Fibroblast of upper back skin (primary cell): ENCODE measurements at regions not wholly inside any gene's neighbourhood (a gene's known extent, or its start where the extent isn't known, plus 50 kb on each side); places are given as distances from the start of the nearest gene placed in this dataset.

Experiments
- DNase-seq: peaks from one replicate; pipeline ENCODE4 v3.0.0-alpha.2; 2013

DNA sequence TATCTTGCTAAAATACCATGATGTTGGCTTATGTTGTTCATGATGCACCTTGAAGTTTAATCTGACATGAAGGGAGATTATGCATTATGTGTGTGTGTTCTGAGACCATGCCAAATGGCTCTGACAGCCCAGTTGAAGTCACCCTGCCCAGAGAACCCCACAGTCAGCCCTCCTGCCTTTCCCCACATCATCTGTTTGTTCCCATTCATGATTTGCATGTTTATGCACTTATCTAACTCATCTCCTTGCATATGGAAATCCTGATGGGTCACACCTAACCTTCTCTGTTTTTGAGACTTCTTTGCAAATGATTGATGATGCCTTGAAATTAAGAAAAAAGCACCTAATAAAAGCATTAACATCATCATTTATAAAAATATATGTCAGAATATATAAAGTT is 752.2 kb downstream of the GALR1 start:
- no peak for DNase-seq

- DNase-seq = no peak
Observed at GRCh38 chr18:78006006-78006773, 756.5 kb downstream of the GALR1 start.

- no peak for DNase-seq
Observed at GRCh38 chr18:78006774-78007260, 757.2 kb downstream of the GALR1 start.

GRCh38 chr18:78010363-78010762 is 760.7 kb downstream of the GALR1 start:
- DNase-seq = no peak

DNA sequence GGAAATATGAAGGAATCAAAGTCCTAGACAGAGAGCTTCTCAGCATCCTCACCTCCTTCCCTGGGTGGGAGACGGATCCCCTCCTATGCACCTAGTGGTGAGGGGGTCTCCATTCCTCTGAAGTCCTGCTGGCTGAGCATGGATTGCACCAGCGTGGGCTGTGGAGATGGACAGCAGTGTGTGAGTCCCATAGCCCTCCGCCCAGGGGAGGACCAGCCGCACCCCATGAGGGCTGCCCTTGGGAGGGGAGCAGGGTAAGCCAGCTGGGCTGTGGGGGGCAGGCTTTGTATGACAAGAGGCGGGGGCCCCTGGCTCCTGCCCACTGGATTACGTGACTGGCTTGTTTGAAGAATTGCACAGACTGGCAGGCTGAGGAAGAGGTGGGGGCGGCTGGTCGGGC is 768.2 kb downstream of the GALR1 start:
- no peak for DNase-seq

DNA sequence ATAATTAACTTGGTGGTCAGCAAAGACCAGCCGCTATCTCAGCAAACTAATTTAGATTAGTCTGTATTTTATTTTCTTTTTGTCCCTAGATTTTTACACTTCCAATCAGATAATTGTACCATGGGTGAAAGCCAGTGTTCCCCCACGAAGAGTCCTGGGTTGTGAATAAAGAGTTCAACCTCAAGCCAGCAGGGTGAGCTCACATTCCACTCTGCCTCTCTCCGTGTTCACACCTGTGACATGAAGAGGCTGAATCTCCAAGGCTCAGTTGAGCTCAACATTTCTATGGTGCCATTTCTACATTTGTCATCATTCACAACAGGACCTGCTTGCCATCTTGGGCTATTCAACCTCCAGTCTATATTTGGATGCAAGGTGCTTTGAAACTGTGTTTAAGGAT is 771.5 kb downstream of the GALR1 start:
- no peak for DNase-seq

- DNase-seq = no peak
Observed at GRCh38 chr18:78031589-78031988, 781.9 kb downstream of the GALR1 start.

- no peak for DNase-seq
Observed at GRCh38 chr18:78031991-78032390, 782.3 kb downstream of the GALR1 start.

GRCh38 chr18:78032574-78032973 is 782.9 kb downstream of the GALR1 start:
- DNase-seq = no peak

DNA sequence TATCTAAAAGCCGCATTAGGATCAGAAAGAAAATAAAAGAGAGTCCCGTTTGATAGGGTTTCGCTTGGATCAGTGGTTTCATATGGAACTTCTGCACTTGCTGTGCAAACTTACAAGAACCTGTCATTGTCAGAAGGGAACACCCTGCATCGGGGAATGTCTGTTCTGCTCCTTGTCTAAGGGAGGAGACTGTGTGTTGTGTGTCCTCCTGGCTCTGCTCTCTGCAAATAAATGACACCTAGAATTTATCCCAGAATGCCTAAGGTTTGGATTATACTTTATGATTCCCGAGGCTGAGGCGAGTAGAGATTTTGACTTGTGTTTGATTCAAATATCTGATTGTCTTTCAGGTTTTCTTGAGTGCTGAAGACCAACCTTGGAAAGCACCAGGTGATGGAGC is 785.1 kb downstream of the GALR1 start:
- no peak for DNase-seq

- no peak for DNase-seq
Observed at GRCh38 chr18:78041218-78041617, 791.6 kb downstream of the GALR1 start.

DNA sequence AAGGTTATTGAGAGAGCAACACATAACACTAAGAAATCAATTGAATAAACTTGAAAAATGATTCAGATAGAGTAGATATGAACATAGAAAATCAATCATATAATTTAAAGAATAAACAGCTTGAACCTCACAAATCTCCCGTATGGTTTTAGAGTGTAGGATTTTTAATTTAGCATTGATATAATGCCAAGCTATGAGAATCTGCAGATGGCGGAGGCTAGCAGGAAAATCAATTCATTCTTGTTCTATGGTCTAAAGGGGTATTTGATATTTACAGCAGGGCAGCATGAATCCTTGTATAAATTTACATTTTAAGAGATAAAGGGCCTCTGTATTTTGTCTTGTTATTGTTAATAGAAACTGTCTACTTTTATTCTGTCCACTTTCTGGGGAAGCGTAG is 797.0 kb downstream of the GALR1 start:
- DNase-seq = no peak

GRCh38 chr18:78049281-78049680 is 799.6 kb downstream of the GALR1 start:
- no peak for DNase-seq

GRCh38 chr18:78054801-78055200 is 805.2 kb downstream of the GALR1 start:
- no peak for DNase-seq

GRCh38 chr18:78056011-78056410 is 806.4 kb downstream of the GALR1 start:
- no peak for DNase-seq

DNA sequence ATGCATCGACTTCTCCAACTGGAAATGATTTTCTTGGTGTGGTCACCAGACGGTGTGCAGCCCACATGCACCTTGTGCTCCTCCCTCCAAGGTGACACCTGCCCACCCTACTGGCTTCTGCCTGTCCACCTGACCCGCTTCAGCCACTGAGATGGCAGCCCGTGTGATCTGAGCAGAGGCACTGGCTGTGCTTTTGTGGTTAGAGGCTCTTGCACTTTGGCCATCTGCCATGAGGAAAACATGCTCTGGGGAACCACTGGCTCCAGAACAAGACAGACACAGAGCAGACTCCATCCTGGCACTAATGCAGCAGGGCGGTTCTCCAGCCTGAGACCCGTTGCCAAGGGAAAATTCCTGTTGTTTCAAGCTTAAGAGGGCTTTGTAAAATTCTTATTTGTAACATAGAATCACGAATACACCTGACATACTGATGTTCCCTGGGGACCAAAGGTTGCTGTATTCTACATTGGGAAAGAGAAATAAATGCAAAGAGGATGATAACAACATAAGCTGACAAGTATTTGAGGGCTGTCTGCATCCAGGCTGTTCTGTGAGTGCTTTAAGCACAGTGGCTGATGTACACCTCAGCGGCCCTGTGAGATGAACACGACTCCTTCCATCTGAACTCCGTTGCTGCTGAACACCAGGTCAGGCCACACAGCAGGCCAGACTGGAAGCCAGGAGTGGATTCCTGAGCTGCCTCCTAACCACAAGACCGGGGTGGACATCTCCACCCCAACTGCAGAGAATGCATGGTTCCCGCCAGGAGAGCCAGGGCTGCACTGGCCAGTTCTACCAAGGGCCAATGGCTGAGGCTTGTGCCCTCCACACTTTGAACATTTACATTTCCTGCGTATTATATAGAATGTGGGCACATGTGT is 820.4 kb downstream of the GALR1 start:
- DNase-seq = no peak

- DNase-seq = no peak
Observed at GRCh38 chr18:78071166-78071710, 821.6 kb downstream of the GALR1 start.

- DNase-seq = no peak
Observed at GRCh38 chr18:78071776-78072175, 822.1 kb downstream of the GALR1 start.

DNA sequence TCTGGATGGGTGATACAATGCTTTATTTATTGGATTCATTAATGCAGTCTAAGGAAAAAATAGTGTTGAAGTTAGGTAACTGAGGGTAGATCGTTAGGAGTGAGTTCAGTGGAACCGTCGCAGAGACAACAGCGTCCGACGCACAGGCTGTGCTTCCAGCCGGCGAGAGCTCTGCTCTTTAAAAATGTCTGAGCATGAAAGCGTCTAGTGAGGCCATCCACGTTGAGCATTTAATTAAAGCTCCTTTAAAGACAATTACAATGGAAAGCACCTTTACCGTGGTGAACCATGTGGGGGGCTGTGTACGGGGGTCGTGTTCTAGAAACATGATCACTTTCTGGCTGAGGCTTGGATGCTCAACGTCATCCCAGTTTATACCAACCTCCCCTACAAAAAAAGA is 822.7 kb downstream of the GALR1 start:
- DNase-seq = no peak

DNA sequence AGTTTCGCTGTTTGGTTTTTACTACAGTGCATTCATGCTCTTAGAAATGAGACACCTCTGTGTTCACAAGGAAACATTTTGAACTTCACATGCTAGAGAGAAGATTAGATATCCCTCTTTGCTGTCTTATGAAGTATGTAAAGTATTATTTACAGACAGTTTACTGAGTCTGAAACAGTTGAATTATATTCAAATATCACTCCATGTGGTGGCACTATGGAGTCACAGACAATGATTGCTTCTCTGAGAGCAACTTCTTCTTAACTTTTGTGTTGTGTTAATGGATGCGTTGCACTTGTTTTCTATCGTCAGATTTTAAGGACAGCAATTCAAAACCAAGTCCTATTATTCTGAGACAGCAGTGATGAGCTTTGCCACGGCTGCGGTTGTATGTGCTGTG is 823.6 kb downstream of the GALR1 start:
- no peak for DNase-seq

GRCh38 chr18:78074400-78075020 is 824.9 kb downstream of the GALR1 start:
- no peak for DNase-seq

- DNase-seq = no peak
Observed at GRCh38 chr18:78080081-78080480, 830.4 kb downstream of the GALR1 start.

- DNase-seq = no peak
Observed at GRCh38 chr18:78080761-78081160, 831.1 kb downstream of the GALR1 start.
